ENCODE measurements at regions not wholly inside any gene's neighbourhood (a gene's known extent, or its start where the extent isn't known, plus 50 kb on each side); places are given as distances from the start of the nearest gene placed in this dataset.

DNA sequence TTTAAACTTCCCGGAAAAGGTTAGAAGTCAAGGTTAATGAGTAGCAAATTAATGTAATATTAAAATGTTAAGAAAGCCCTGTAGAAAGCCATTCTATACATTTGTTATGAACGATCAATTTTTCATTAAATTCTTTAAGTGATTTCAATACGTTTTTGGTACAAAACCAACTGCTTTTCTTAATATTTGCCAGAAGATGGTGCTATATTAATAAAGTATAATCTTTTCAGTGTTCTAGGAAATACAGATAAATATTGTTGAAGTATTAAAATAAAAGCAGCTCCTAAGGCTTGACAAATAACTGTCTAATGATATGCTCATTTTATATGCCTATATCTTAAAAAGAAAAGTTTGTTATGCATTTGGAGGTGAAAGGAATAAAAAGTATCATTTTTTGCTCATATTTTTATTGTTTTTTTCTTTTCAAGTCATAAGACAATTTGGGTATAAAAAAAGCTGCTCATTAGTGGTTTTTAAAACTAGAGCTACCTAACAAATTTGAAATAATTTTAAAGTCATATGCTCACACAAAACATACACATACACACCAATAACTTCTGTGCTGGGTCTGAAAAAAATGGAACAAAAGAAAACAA lies 130.3 kb upstream of the POT1 start:
- no peak overlapping the region for H3K4me2 ChIP-seq (ENCODE audit: low read length)
- H3K9me3 ChIP-seq (ENCODE audit: low read length), result no peaks in the 10 kb centered on the region
- no peak for TF ChIP-seq EZH2 (IDR thresholded peaks at IDR 0.05; ENCODE audit: borderline replicate concordance, low read length)
- TF ChIP-seq, protein P1, sequence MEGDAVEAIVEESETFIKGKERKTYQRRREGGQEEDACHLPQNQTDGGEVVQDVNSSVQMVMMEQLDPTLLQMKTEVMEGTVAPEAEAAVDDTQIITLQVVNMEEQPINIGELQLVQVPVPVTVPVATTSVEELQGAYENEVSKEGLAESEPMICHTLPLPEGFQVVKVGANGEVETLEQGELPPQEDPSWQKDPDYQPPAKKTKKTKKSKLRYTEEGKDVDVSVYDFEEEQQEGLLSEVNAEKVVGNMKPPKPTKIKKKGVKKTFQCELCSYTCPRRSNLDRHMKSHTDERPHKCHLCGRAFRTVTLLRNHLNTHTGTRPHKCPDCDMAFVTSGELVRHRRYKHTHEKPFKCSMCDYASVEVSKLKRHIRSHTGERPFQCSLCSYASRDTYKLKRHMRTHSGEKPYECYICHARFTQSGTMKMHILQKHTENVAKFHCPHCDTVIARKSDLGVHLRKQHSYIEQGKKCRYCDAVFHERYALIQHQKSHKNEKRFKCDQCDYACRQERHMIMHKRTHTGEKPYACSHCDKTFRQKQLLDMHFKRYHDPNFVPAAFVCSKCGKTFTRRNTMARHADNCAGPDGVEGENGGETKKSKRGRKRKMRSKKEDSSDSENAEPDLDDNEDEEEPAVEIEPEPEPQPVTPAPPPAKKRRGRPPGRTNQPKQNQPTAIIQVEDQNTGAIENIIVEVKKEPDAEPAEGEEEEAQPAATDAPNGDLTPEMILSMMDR (IDR thresholded peaks at IDR 0.05; ENCODE audit: low read length), result peak; percentile 65
- no peaks in the 10 kb centered on the region for H3K4me1 ChIP-seq (ENCODE audit: insufficient read depth, low read length, severe bottlenecking)
- H3K9me2 ChIP-seq (ENCODE audit: low read depth, low read length), result no peaks in the 10 kb centered on the region
- H3K79me2 ChIP-seq (ENCODE audit: insufficient read depth, low read length), result no peaks in the 10 kb centered on the region
- H3K27me3 ChIP-seq (ENCODE audit: insufficient read depth, low read length), result no peaks in the 10 kb centered on the region
- H2AFZ ChIP-seq (ENCODE audit: low read length), result no peak overlapping the region
- no peak overlapping the region for H3K9ac ChIP-seq (ENCODE audit: low read length)
- no peak overlapping the region for H3K27ac ChIP-seq (ENCODE audit: low read depth, low read length, poor library complexity, severe bottlenecking)
- no peaks in the 10 kb centered on the region for H4K20me1 ChIP-seq (ENCODE audit: insufficient read depth, low read length)
- no peaks in the 10 kb centered on the region for H3K36me3 ChIP-seq (ENCODE audit: insufficient read depth, low read length)
- no peak overlapping the region for H3K4me3 ChIP-seq (ENCODE audit: low read depth, low read length, poor library complexity, severe bottlenecking)
- H3F3A ChIP-seq (ENCODE audit: insufficient read depth, low read length), result no peaks in the 10 kb centered on the region

DNA sequence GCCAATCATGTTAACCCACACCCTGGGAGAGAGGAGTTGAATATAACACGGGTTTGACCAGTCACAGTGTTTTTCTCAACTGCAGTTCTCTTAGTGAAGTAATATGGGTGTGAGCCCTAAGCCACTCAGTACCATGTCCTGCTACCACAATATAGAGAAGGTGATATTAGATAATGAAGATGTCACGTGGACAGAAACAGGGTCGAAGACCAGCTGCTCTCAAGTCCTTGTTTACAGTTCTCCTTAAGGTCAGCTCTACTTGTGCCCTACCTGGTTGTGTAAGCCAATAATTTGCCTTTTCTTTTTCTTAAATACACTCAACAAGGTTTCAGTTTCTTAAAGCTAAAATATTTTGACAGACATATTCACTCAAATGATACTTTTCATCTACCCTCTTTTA lies 128.3 kb upstream of the POT1 start:
- no peaks in the 10 kb centered on the region for H3K9me3 ChIP-seq (ENCODE audit: low read length)
- H3K4me3 ChIP-seq (ENCODE audit: low read depth, low read length, poor library complexity, severe bottlenecking), result no peak overlapping the region
- no peaks in the 10 kb centered on the region for H3K9me2 ChIP-seq (ENCODE audit: low read depth, low read length)
- no peak overlapping the region for H3K27ac ChIP-seq (ENCODE audit: low read depth, low read length, poor library complexity, severe bottlenecking)
- H3K79me2 ChIP-seq (ENCODE audit: insufficient read depth, low read length), result no peaks in the 10 kb centered on the region
- H3K9ac ChIP-seq (ENCODE audit: low read length), result no peak overlapping the region
- H2AFZ ChIP-seq (ENCODE audit: low read length), result no peak overlapping the region
- no peaks in the 10 kb centered on the region for H3F3A ChIP-seq (ENCODE audit: insufficient read depth, low read length)
- TF ChIP-seq, protein P1 (IDR thresholded peaks at IDR 0.05; ENCODE audit: low read length), result no peak
- no peak for TF ChIP-seq EZH2 (IDR thresholded peaks at IDR 0.05; ENCODE audit: borderline replicate concordance, low read length)
- no peaks in the 10 kb centered on the region for H3K27me3 ChIP-seq (ENCODE audit: insufficient read depth, low read length)
- H3K36me3 ChIP-seq (ENCODE audit: insufficient read depth, low read length), result no peaks in the 10 kb centered on the region
- no peaks in the 10 kb centered on the region for H4K20me1 ChIP-seq (ENCODE audit: insufficient read depth, low read length)
- no peaks in the 10 kb centered on the region for H3K4me1 ChIP-seq (ENCODE audit: insufficient read depth, low read length, severe bottlenecking)
- H3K4me2 ChIP-seq (ENCODE audit: low read length), result no peak overlapping the region

GRCh38 chr7:125055376-125055775 lies 125.8 kb upstream of the POT1 start:
- no peaks in the 10 kb centered on the region for H3K27me3 ChIP-seq (ENCODE audit: insufficient read depth, low read length)
- H2AFZ ChIP-seq (ENCODE audit: low read length), result no peak overlapping the region
- no peak overlapping the region for H3K4me3 ChIP-seq (ENCODE audit: low read depth, low read length, poor library complexity, severe bottlenecking)
- no peaks in the 10 kb centered on the region for H3K79me2 ChIP-seq (ENCODE audit: insufficient read depth, low read length)
- no peaks in the 10 kb centered on the region for H3F3A ChIP-seq (ENCODE audit: insufficient read depth, low read length)
- no peaks in the 10 kb centered on the region for H4K20me1 ChIP-seq (ENCODE audit: insufficient read depth, low read length)
- no peak overlapping the region for H3K27ac ChIP-seq (ENCODE audit: low read depth, low read length, poor library complexity, severe bottlenecking)
- TF ChIP-seq, protein P1 (IDR thresholded peaks at IDR 0.05; ENCODE audit: low read length), result no peak
- no peak for TF ChIP-seq EZH2 (IDR thresholded peaks at IDR 0.05; ENCODE audit: borderline replicate concordance, low read length)
- no peak overlapping the region for H3K9ac ChIP-seq (ENCODE audit: low read length)
- no peak overlapping the region for H3K4me2 ChIP-seq (ENCODE audit: low read length)
- H3K4me1 ChIP-seq (ENCODE audit: insufficient read depth, low read length, severe bottlenecking), result no peaks in the 10 kb centered on the region
- H3K9me2 ChIP-seq (ENCODE audit: low read depth, low read length), result no peaks in the 10 kb centered on the region
- no peaks in the 10 kb centered on the region for H3K9me3 ChIP-seq (ENCODE audit: low read length)
- H3K36me3 ChIP-seq (ENCODE audit: insufficient read depth, low read length), result no peaks in the 10 kb centered on the region

All from OCI-LY1 (cell line).